IMR-90 (cell line): ENCODE measurements at regions not wholly inside any gene's neighbourhood (a gene's known extent, or its start where the extent isn't known, plus 50 kb on each side); places are given as distances from the start of the nearest gene placed in this dataset.

Experiments
- ATAC-seq: fragments of 200-7000 bp; cut with Tn5 transposase; 2 replicates; pipeline ENCODE4 v1.9.1; 2020; ENCODE audit warnings: low read depth, mild to moderate bottlenecking, moderate library complexity
- BruUV-seq: library from RNA; stranded (reverse); fragments of 400-500 nt; replicated peaks from 2 replicates; lab custom pipeline; 2021; lab: Mats Ljungman, UMichigan
- CTCF ChIA-PET: fragments of 300-600 bp; formaldehyde crosslinking; extraction: SDS; loops from one replicate; lab custom pipeline; 2021; ENCODE audit warnings: antibody characterized with exemption; lab: Yijun Ruan, JAX
- POLR2A ChIA-PET: fragments of 300-600 bp; sonication (Branson Sonifier 250); formaldehyde crosslinking; loops from one replicate; lab custom pipeline; 2022; ENCODE audit warnings: antibody characterized with exemption; ENCODE audit not compliant: unreplicated experiment; lab: Charles Lee
- DNase-seq: peaks from one replicate; pipeline ENCODE4 v3.0.0; 2013
- H2AFZ ChIP-seq: replicated peaks from 2 replicates; pipeline ENCODE3; 2013; ENCODE audit warnings: low read length, mild to moderate bottlenecking; ENCODE audit not compliant: poor library complexity
- H2AK5ac ChIP-seq: 2 replicates; pipeline ENCODE4 v1.6.1; 2013; ENCODE audit warnings: low read depth, low read length, inconsistent platforms
- H2AK9ac ChIP-seq: replicated peaks from 2 replicates; pipeline ENCODE3; 2013; ENCODE audit warnings: mild to moderate bottlenecking, low read depth, low read length, moderate library complexity; ENCODE audit not compliant: poor library complexity
- H2BK120ac ChIP-seq: 2 replicates; pipeline ENCODE4 v1.6.1; 2013; ENCODE audit warnings: low read depth, low read length, inconsistent platforms
- H2BK15ac ChIP-seq: 3 replicates; pipeline ENCODE4 v1.6.1; 2013; ENCODE audit warnings: low read depth, low read length, inconsistent platforms
- H2BK20ac ChIP-seq: 2 replicates; pipeline ENCODE4 v1.6.1; 2013; ENCODE audit warnings: low read depth, mild to moderate bottlenecking, inconsistent platforms, low read length, moderate library complexity
- H2BK5ac ChIP-seq: 2 replicates; pipeline ENCODE4 v1.6.1; 2013; ENCODE audit warnings: mild to moderate bottlenecking, low read depth, low read length, inconsistent platforms; ENCODE audit not compliant: poor library complexity, severe bottlenecking
- H3K14ac ChIP-seq: replicated peaks from 2 replicates; pipeline ENCODE4 v1.6.1; 2013; ENCODE audit warnings: low read depth, low read length, inconsistent platforms
- H3K18ac ChIP-seq: 2 replicates; pipeline ENCODE4 v1.6.1; 2013; ENCODE audit warnings: low read depth, low read length, control low read depth
- H3K23ac ChIP-seq: 2 replicates; pipeline ENCODE4 v1.6.1; 2013; ENCODE audit warnings: low read depth, low read length, inconsistent platforms
- H3K27ac ChIP-seq: 2 replicates; pipeline ENCODE4 v1.5.1; 2013; ENCODE audit warnings: mild to moderate bottlenecking, control low read depth, low read length; ENCODE audit not compliant: insufficient read depth
- H3K27me3 ChIP-seq: 2 replicates; pipeline ENCODE4 v1.6.1; 2013; ENCODE audit warnings: low read length; ENCODE audit not compliant: control insufficient read depth, insufficient read depth
- H3K36me3 ChIP-seq: 2 replicates; pipeline ENCODE4 v1.6.1; 2013; ENCODE audit warnings: low read length, mixed read lengths; ENCODE audit not compliant: control insufficient read depth, insufficient read depth
- H3K4ac ChIP-seq: 2 replicates; pipeline ENCODE4 v1.6.1; 2013; ENCODE audit warnings: low read depth, low read length, inconsistent platforms
- H3K4me1 ChIP-seq: 2 replicates; pipeline ENCODE4 v1.6.1; 2013; ENCODE audit warnings: low read length, mixed read lengths; ENCODE audit not compliant: control insufficient read depth, insufficient read depth
- H3K4me2 ChIP-seq: 2 replicates; pipeline ENCODE4 v1.6.1; 2013; ENCODE audit warnings: low read depth, mild to moderate bottlenecking, control low read depth, low read length, moderate library complexity
- H3K4me3 ChIP-seq: 2 replicates; pipeline ENCODE4 v1.5.1; 2013; ENCODE audit warnings: low read depth, mild to moderate bottlenecking, control low read depth, low read length, moderate library complexity; ENCODE audit not compliant: insufficient read depth
- H3K56ac ChIP-seq: 2 replicates; pipeline ENCODE4 v1.6.1; 2013; ENCODE audit warnings: low read length, inconsistent platforms; ENCODE audit not compliant: insufficient read depth; ENCODE audit errors: extremely low read depth
- H3K79me1 ChIP-seq, 2 experiments: 2 replicates each; pipeline ENCODE4 v1.6.1; 2013; ENCODE audit warnings: low read length in 2 of 2, inconsistent platforms in 1 of 2, low read depth in 1 of 2
- H3K9ac ChIP-seq: 2 replicates; pipeline ENCODE4 v1.6.1; 2013; ENCODE audit warnings: low read depth, low read length, control low read depth
- H3K9me1 ChIP-seq: 2 replicates; pipeline ENCODE4 v1.6.1; 2013; ENCODE audit warnings: low read length, inconsistent platforms; ENCODE audit not compliant: insufficient read depth
- H3K9me3 ChIP-seq: 2 replicates; pipeline ENCODE4 v1.6.1; 2013; ENCODE audit warnings: low read length; ENCODE audit not compliant: control insufficient read depth, insufficient read depth
- H4K20me1 ChIP-seq: 2 replicates; pipeline ENCODE4 v1.6.1; 2013; ENCODE audit warnings: low read length, inconsistent platforms; ENCODE audit not compliant: insufficient read depth
- H4K5ac ChIP-seq: 2 replicates; pipeline ENCODE4 v1.6.1; 2013; ENCODE audit warnings: mild to moderate bottlenecking, low read depth, low read length, control low read depth
- H4K8ac ChIP-seq, 2 experiments: 2 replicates each; pipeline ENCODE4 v1.6.1; 2013; ENCODE audit warnings: low read depth in 2 of 2, low read length in 2 of 2, control low read depth in 1 of 2, inconsistent platforms in 1 of 2
- H4K91ac ChIP-seq: 2 replicates; pipeline ENCODE4 v1.6.1; 2013; ENCODE audit warnings: low read depth, low read length, inconsistent platforms; ENCODE audit not compliant: insufficient read depth
- SMC3 ChIP-seq: fragments of 150-350 bp; IDR thresholded peaks from 2 replicates; pipeline ENCODE4 v1.6.1; 2016; ENCODE audit warnings: low read depth, mild to moderate bottlenecking, antibody characterized with exemption, low read length, moderate library complexity
- WGBS, 2 experiments: methylation state at CpG; one replicate each; pipeline versions ENCODE4 v1.1.5 to v1.1.7; 2013; ENCODE audit warnings: missing lambda C conversion rate in 2 of 2; ENCODE audit not compliant: insufficient read length in 1 of 2; ENCODE audit errors: extremely low coverage in 2 of 2; 5-methylcytosine and 5-hydroxymethylcytosine counted together
- dilution Hi-C: fragments of 300-500 bp; cut with HindIII; formaldehyde crosslinking; loops from one replicate; pipeline ENCODE4 v1.14.3; 2018; ENCODE audit warnings: low sequenced_read_pairs; ENCODE audit not compliant: unreplicated experiment
- in situ Hi-C: fragments of 300-500 bp; cut with MboI; formaldehyde crosslinking; loops from 3 replicates; pipeline ENCODE4 v1.14.3; 2019; ENCODE audit warnings: low sequenced_read_pairs, inconsistent platforms, mixed read lengths
- intact Hi-C: fragments of 100-400 bp; cut with micrococcal nuclease; formaldehyde crosslinking; loops from 2 replicates; pipeline ENCODE4 v1.10.0; 2022

DNA sequence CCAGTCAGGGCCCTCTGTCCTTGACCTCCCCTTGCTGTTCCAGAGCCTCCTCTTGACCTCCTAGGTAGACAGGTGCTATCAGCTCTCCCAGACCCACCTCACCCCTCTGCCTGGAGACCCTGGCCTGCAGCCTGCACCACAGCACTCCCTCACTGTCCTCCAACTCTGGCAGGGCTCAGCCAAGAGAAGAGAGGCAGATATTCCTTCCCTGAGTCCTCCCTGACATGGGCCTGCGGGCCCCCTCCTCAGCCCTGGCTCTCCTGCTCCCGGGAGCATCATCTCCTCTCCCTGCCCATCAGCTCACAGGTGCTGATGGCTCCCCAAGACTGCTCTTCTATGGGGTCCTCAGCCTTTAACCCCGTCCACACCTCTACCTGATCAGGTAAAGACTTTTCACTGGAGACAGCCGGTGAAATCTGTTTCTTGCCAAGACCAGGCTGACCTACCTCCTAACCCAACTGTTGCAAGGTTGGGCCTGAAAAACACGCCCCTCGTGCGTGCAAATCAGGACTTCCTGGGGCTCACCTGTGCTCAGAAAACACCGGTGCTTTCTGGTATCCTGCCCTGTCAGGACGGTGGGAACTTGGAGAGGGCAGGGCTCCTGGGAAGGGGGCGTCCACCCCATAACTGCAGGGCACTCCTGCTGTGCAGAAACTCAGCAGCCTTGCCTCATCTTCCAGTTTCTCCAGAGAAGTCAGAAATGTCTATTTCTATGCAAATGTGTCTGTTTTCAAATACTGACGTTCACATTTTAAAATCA lies 160.7 kb downstream of the SHANK2 start:
- Histone ChIP-seq H3K79me1 (no peaks in the 10 kb centered on the region), H4K5ac (no peak overlapping the region), H3K36me3 (peaks cover 31% of the 10 kb centered on the region), H4K20me1 (no peaks in the 10 kb centered on the region; the same call in 1 of the 2 replicates), H3K4me2 (no peak overlapping the region), H3K27ac (no peak overlapping the region), H3K9ac (no peak overlapping the region), H3K4me3 (no peak overlapping the region), H3K18ac (no peak overlapping the region), H2BK5ac (no peak overlapping the region), H3K14ac (no peak overlapping the region), H3K9me1 (no peaks in the 10 kb centered on the region), H2BK20ac (no peak overlapping the region), H2BK15ac (no peak overlapping the region), H3K56ac (no peak overlapping the region), H3K9me3 (no peaks in the 10 kb centered on the region; the same call in 1 of the 2 replicates), H2BK120ac (no peak overlapping the region), H2AK9ac (no peak overlapping the region), H3K4ac (no peak overlapping the region), H3K4me1 (no peaks in the 10 kb centered on the region), H3K23ac (no peak overlapping the region), H3K27me3 (no peaks in the 10 kb centered on the region), H2AK5ac (no peak overlapping the region), H4K8ac (no peak overlapping the region), H2AFZ (no peak overlapping the region), H4K91ac (no peak overlapping the region)
- dilution Hi-C loops, result no loop called here
- no TSS peak for BruUV-seq
- intact Hi-C loops, result no loop called here
- ATAC-seq (no peak), DNase-seq (no peak)
- in situ Hi-C loops, result no loop called here
- POLR2A ChIA-PET, result no interaction called here
- CTCF ChIA-PET, result no interaction called here
- no peak for TF ChIP-seq SMC3
- WGBS, 2 experiments, result 38% methylated on average over 4 of the region's 11 CpGs; no CpG with 5 or more reads in 1 of the 2 experiments
